ENCODE measurements at regions not wholly inside any gene's neighbourhood (a gene's known extent, or its start where the extent isn't known, plus 50 kb on each side); places are given as distances from the start of the nearest gene placed in this dataset.

DNA sequence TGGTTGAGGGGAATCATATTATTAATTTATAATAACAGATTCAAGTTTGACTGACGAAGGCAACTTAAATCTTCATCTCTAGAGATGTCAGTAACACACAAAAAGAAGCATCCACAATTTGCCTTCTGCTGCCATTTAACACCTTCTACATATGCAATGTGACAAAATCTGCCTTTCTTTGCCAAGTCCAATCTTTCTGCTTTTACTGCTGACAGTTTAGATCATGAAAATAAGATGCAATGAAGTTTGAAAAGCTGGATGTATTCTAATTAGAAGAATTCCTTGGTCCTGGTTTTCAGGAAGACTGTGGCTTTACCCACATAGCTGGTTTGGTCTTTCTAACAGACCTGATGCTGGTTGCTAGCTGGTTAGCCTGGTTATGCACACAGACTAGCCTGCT lies 178.9 kb downstream of the ACER2 start:
- DNase-seq = no peak

DNA sequence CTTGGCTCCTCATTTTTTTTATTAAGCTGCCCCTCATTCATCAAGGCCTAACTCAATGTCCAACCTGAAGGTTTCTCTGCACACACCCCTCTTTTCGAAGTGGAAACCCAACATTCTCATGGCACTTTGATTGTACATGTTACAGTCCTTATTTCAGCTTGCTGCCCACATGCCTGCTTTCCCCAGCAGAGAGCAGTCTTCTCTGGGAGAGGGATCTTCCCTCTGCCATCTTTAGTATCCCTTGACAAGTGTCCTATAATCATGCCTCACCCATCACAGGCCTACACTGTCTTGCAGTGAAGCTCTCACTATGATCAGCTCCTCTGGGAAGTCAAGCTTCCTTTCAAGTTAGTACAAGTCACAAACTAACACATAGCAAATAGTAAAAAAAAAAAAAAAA lies 175.1 kb downstream of the ACER2 start:
- no peak for DNase-seq

DNA sequence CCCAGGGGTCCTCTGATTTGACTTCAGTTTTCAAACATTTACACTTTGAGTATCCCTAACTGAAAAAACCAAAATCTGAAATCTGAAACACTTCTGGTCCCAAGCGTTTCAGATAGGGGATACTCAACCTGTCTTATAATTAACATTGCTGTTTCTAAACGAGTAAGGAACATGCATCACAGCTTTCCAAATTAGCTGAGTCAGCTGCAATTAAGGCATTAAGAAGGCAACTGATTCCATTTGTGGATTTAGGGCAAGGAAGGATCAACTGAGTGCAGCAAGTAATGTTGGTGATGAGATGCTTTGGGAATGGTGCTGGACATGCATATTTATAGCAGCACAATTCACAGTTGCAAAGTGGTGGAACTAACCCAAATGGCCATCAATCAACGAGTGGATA lies 168.6 kb downstream of the ACER2 start:
- no peak for DNase-seq

DNA sequence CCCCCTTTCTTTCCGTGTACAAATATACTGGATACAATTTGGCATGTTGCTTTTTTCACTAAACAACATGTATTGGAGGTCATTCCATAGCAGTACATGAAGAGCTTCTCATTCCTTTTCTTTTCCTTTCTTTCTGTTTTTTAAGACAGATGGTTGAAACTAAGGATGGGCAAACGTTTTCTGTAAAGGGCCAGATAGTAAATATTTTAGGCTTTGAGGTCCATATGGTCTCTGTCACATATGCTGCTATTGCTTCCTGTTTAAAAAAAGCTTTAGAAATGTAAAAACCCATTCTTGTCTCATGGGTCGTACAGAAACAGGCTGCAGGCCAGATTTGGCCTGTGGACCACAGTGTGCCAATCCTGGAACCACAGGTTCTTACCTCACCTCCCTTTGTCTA lies 160.1 kb downstream of the ACER2 start:
- DNase-seq = no peak

DNA sequence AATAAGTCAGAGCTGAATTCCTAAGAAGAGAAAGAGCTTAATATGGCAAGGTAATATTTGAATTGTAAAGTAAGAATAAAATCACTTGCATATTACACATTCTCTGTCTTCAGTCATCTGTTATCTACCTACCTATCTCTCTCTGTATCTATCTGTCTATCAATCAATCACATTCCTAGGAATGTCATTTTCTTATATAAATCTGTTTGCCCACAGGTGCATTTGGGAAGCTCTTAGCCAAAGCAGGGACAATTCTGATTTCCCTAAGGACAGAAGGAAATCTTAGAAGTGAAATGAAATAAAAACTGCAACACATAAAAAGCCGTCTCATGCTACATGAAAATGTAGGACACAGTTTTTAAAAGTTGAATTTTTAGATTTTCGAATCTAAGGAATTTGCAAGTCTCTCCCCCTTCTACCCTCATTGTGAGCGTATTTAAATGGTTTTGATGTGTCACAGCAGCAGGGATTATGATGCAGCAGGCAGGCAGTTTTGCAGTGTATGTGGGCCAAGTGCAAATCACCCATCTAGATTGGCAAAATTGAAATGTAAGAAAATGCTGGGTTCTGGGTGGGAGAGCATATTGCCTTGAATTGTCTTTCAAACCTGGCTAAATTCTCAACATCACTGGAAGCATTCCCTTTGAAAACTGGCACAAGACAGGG lies 155.7 kb downstream of the ACER2 start:
- no peak for DNase-seq

DNA sequence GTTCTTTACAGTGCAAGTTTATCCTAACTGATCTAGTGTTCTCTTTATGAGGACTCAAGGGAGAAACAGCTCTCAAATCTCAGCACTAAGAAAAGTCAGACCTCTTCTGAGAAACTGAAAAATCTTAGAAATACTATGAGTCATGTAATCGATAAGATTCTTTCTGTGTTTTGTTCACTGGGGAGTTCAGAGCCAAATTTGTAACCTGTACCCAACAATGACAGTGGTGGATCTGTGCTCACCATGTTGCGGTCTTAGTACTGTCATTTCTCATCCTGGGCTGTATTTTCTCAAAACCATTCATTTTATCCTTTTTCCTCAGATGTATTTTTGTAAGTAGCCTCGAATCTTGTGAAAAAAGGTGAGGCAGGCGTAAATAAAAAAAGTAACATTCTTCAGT lies 146.4 kb downstream of the ACER2 start:
- DNase-seq = no peak

DNA sequence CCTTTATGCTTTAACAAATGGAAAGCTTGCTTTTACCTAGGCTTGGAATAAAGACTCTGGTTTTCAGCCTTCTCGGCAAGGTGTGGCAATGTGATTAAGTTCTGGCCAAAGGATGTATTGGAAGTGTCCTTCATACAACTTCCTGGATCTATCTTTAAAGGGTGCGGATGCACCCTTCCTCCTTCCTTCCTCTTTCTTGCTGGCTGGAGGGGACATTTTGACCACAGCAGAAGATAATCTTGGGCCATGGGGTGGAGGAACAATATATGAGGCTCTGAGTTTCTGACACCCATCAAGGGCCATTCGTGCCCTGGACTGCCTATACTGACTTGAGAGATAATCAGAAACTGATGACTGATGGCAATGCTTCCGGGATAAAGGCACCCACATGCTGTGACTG lies 145.7 kb downstream of the ACER2 start:
- no peak for DNase-seq

DNA sequence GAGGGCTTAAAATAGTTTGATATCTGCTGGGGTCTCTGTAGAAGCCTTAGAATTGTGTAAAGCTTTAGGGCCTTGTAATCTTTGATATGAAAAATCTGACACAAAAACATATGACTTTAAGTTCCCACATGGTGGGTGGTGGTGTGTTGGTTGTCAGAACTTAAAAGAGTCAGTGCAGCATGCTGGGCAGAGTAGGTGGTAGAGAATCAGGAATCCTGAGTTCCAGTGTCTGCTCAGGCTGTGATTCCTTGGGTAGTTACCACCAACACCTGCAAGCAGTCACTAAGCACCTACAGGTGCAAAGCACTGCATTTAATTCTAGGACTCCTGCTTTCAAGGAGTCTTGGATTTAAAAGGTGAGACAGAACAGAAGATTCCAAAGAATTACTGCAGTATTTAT lies 144.6 kb downstream of the ACER2 start:
- DNase-seq = no peak

DNA sequence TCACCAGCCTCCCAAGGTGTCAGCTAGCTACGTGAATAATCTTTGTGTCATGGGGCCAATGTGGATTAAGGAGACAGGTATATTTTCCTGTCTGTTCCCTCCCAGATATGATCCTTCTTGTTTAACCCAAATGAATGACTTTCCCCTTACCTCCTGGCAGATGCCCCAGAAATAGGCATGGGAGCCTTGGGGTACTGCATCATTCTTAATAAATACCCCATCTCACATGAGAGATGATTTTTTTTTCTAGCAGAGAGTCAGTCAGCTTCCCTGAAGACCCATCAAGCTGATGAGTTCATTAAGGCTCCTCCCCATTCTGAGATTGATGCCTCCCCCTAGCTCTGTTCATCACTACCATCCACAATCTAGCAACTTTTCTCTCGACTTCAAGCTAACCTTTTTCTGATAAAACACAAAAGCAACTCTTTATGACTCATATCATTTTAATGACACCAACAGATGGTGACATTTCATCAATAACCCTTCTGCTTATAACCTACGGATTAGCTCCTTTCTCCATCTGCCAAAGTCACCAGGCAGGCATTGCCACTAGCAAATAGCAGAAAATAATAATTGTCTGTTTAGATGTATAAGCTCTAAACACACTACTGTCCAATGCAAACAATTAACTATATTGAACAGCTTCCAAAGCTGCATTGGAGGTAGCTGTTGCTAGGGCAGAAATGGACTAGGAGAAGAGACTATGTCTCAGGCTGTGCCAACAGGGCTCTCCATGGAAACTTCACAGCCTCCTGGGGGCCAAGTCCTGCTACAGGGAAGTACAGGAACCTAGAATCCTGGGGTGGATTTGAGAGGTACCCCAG lies 143.7 kb downstream of the ACER2 start:
- DNase-seq = no peak

DNA sequence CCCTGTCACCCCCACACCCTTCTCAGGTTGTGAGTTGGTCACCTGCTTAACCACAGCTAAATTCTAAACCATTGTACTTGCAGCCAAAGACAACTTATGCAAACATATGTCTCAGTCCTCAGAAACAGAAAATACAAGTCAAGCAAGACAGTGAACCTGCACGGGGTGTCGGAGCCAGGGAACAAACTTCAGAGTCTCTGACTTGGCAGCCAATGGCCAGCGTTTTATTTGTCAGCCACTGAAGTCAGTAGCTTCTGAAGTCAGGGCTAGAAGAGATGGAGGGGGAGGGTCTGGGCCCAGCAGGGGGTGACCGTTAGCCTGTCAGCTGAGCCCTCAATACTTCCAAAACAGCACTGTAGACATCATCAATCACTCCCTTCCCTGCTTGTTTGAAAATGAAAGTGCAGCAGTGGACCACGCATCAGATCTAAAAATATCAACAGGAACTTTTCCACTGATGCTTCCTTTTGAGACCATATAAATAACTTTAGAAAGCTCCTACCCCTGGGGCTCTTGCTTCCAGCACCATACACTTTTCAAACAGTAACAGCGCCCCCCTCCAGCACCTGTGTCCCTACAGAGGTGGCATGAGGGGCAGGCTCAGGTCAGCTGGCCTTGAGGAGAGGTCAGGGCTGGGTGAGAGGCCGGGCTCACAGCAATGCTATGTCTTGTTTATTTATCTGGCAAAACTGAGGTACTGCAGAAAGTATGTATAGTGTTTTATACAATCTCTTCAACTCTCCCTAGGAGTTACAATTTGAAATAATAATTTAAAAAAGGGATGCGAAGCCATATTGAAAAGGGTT lies 142.5 kb downstream of the ACER2 start:
- DNase-seq = no peak

DNA sequence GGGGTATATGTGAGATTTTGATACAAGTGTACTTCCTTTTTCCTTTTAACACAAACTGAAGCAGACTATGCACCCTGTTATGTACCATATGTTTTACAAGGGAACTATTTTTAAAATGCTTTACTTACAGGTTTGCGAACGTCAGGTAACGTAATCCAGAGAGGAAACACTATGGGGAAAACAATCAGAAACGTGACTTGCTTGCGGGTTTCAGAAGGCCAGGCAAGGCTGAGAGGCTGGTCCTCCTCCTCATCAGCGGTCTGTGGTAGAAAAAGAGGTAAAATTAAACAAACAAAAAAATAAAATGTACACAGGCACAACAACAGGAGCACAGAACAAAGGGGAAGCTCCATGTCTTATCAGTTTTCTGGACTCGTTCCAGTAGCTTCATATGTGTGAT lies 141.2 kb downstream of the ACER2 start:
- no peak for DNase-seq

DNA sequence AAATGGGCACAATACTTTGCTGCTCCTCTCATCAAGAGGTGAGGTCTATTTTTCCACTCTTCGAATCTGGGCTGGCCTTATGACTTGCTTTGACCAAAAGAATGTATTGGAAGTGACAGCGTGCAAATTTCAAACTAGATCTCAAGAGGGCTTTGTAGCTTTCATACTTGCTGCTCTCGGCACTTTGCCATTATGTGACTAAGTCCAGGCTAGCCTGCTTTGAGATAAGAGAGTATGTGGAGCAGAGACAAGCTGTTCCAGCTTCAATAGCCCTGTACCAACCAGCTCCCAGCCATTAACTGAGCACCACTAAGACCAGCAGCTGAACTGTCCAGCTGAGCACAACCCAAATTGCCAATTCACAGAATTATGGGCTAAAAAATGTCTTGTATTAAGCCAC lies 124.6 kb downstream of the ACER2 start:
- DNase-seq = no peak

DNA sequence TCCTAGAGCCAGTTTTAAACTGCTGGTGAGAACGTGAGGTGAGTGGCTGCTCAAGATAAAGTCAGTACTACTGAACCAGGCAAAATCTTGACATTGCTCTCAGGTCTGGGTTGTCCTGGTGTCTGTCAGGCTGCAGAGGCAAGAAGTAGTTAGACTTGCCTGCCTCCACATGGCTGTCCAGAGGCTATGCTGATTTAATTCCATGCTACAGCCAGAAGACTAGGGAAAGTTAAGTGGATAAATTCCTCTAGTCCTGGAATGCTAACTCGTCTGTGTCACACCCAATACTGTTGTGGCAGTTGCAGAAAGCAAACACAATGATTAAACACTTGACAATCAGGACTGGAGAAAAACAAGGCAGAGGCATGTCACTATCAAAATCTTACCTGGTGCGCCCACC lies 118.9 kb downstream of the ACER2 start:
- no peak for DNase-seq

DNA sequence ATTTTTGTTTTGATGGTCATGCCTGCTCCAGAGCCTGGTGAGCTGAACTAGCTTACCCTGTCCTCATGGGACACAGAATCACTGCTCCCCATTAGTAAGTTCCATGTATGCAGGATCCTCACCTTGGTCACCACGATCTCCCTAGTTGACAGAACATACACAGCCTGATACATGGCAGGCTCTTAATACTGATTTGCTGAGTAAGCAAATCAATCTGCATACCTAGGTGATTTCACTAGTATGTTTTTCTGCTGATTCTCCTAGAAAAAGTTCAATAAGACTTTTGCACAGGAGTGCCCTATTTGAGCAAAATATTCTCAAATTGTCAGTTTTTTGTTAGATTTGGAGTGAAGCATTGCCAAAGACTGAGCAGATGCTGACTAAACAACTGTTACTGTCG lies 113.7 kb downstream of the ACER2 start:
- DNase-seq = no peak

DNA sequence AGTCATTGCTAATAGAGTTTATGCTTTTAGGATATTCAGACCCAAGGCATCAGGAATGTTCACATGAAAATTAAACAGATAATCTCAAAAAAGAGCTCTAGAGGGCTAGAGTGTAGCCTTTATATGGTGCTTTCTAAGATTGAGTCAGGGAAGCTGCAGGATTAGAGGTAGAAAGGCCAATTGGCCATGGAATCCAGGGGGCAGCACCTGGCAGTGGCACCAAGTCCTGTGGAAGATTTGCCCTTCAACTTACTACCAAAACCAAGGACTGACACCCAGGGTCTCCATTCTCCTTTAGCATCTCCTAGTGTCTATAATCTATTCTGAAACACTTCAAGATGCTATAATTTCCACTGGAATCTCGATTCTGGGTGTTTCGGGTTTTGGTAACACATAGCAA lies 112.4 kb downstream of the ACER2 start:
- no peak for DNase-seq

DNA sequence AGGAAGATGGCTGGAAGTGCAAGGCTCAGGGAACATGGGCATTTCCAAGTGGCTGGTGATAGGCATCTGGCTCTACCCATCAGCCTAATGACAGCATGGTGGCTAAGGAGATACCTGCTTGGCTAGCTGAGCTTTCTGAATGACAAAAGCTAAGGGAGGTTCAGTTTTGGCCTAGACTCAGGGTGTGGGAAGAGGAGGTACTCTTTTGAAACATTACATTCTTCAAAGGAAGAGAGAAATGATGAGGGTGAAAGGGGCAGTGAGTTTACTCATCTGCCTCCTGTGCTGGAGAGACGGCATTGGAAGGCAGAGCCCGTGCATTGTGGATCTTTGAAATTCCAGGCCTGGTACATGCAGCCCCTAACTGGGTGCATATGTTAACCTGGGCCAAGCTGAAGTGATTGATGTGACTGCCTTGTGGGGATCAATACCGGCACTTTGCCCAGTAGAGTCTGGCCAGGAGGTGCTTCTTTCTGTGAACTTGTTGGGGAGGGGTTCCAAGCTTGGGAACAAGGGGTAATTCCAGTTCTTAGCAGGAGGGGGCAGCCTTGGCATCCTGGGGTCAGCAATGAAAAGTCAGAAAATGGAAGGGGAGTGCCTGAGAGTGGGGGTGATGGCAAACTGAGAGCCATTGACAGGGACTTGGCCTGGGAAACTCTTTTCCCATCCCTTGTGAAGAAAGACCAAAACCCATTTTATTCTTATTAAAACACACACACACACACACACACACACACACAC lies 108.6 kb downstream of the ACER2 start:
- DNase-seq = no peak

DNA sequence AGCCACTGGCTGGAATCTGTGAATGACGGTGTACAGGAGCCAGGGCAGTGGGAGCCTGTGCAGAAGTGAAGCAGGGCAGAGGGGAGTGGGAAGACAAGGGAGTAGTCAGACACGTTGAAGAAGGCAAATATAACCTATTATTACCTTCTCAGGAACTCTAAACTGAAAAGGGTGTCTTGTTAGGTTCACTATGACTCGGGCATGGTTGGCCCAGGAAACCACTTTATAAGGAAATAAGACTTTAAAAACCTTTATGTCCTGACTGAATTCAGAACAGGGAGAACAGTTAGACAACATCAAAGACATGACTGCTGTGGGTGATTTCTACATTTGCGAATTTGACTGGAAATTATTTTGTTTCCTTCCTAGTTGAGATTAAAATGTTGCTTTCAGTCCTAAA lies 107.5 kb downstream of the ACER2 start:
- no peak for DNase-seq

DNA sequence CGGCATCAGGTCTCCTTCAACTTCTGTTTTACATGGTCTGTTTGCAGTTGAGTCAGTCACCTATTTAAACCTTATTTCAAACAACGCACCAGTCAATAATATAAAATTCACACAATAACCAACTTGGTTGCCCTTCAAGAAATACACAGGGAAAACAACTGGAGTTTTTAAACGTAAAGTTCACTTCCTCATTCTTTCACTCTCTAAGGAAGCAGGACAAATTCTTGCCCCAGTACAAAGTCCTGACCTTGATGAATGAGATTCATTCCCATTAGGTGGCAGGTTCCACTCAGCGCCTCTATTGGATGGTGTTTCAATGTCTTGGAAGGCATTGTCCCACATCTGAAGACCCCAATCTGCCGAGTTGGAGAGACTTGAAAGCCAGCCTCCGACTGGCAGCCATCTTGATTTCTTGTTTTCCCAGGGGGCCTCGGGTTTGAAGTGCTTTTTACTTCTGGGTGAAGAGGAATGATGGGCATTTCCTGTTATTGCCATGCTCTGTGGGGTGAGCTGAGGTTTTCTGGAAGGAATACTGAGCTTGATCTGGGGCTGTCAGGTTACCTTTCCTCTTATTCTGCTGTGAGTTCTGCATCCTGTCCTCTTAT lies 105.0 kb downstream of the ACER2 start:
- no peak for DNase-seq

DNA sequence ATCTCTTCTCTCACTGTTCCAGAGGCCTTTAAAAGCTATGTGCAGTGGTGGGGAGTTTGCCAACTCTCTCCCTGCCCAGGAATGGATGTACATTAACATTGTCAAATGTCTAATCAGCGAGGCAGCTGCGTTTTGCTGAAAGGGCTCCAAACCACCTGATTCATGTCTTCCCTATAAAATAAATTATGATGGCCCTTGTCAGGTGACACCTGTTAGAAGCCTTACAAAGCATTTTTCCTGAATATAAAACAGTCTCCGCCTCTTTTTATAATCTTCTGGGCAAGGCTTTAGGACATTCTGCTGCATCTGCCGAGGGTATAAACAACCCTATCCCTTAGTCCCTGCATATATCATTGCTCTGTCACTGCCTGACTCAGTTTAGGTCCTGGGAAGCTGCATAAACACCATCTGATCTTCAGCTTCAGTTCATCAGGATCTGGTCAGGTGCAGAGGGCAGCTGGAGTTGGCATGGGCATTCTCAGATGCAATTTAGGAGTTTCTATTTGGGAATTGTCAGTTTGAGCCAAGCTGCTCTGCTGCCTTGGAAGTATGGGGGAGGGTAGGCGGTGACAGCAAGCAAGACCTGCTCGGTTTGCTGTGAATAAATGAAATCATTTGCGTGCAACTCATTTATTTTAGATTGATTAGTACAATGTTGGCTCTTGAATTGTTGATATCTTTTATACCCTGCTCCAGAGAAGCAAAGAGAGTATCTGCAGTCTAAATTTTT lies 103.5 kb downstream of the ACER2 start:
- DNase-seq = no peak

DNA sequence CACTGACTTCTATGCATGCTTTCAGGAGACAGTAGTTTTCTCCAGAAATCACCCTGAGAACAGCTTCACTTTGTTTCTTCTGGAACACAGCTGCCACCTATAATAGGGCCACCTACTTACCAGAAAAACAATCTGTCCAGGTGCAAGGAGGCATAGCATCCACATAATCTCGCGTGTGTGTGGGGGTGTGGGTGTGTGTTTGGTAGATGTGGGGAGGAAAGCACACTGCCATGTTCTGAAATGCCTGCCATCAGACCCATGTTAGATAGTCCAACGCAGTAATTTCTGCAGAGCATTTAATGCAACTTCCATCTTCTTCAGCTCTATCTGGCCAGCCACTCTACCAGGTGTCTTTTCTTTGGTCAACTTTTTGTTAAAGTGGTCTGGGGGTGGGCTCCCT lies 102.9 kb downstream of the ACER2 start:
- DNase-seq = no peak

DNA sequence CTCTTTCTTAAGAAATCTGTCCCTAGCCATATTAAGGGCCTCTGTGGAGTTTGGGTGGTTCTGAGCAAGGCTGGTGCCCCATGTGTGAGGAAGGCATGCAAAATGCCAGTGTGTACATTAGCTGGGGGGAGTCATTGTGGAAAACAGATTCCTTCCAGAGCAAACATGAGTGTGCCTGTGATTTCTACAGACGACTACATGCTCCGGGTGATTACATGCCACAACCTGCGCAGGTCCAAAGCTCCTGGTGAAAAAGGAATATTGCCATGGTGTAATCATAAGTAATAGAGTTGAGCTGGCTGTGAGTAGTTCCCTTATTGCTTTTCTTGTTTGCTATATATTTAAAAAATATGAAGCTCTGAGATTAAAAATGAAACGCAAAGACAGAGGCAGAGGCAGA lies 102.1 kb downstream of the ACER2 start:
- no peak for DNase-seq

All from inflammatory macrophage treated with lipopolysaccharide for 4 hours (primary cell).